ENCODE measurements at regions not wholly inside any gene's neighbourhood (a gene's known extent, or its start where the extent isn't known, plus 50 kb on each side); places are given as distances from the start of the nearest gene placed in this dataset.

- no peaks in the 10 kb centered on the region for H3K9me3 ChIP-seq
- WGBS, 2 donors, result 77 to 85% methylated on average over 5 of the region's 5 CpGs
- no peak for DNase-seq
- H3K27me3 ChIP-seq, result no peaks in the 10 kb centered on the region
- H3K36me3 ChIP-seq, result no peaks in the 10 kb centered on the region
- H3K4me3 ChIP-seq, result no peak overlapping the region
- no peaks in the 10 kb centered on the region for H3K4me1 ChIP-seq
- intact Hi-C loops (cut with DNase I), result no loop called here
- TF ChIP-seq POLR2A (IDR thresholded peaks at IDR 0.05), result no peak
- TF ChIP-seq CTCF (IDR thresholded peaks at IDR 0.05), result no peak
- H3K27ac ChIP-seq, result no peak overlapping the region
Observed at GRCh38 chr2:108076527-108076926, 90.2 kb downstream of the SLC5A7 start.

GRCh38 chr2:108079736-108080135 is 93.4 kb downstream of the SLC5A7 start:
- H3K9me3 ChIP-seq, result no peaks in the 10 kb centered on the region
- no peaks in the 10 kb centered on the region for H3K4me1 ChIP-seq
- intact Hi-C loops (cut with DNase I), result no loop called here
- no peaks in the 10 kb centered on the region for H3K36me3 ChIP-seq
- no peak for DNase-seq
- H3K4me3 ChIP-seq, result no peak overlapping the region
- no peak overlapping the region for H3K27ac ChIP-seq
- no peak for TF ChIP-seq CTCF (IDR thresholded peaks at IDR 0.05)
- TF ChIP-seq POLR2A (IDR thresholded peaks at IDR 0.05), result no peak
- no peaks in the 10 kb centered on the region for H3K27me3 ChIP-seq

DNA sequence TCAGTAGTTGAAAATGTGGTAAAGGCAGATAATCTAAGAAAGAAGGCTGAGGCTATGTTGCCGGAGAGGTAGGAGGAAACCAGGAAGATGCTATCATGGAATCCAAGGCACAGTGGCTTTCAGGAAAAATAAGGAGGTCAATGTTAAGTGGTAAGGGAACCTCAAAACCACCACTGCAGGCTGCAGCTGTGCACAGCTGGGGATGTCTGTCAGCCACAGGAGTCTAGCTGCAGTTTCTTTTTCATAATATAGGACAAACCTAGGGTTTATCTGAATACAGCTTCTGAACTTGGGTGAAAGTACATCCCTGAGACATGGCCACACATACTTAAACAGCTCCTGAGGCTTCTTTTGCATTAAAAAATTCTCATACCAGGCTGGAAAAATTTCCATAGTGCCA is 93.9 kb downstream of the SLC5A7 start:
- Histone ChIP-seq H3K36me3 (no peaks in the 10 kb centered on the region), H3K9me3 (no peaks in the 10 kb centered on the region), H3K27ac (no peak overlapping the region), H3K4me1 (no peaks in the 10 kb centered on the region), H3K27me3 (no peaks in the 10 kb centered on the region), H3K4me3 (no peak overlapping the region)
- DNase-seq, result no peak
- 68 to 74% methylated on average over 1 of the region's 1 CpG for WGBS, 2 donors
- no peak for TF ChIP-seq CTCF (IDR thresholded peaks at IDR 0.05)
- no peak for TF ChIP-seq POLR2A (IDR thresholded peaks at IDR 0.05)
- intact Hi-C loops (cut with DNase I), result no loop called here

GRCh38 chr2:108082978-108083377 is 96.7 kb downstream of the SLC5A7 start:
- Histone ChIP-seq H3K9me3 (no peaks in the 10 kb centered on the region), H3K27ac (no peak overlapping the region), H3K4me3 (no peak overlapping the region), H3K4me1 (no peaks in the 10 kb centered on the region), H3K36me3 (no peaks in the 10 kb centered on the region), H3K27me3 (no peaks in the 10 kb centered on the region)
- no peak for DNase-seq
- TF ChIP-seq CTCF (IDR thresholded peaks at IDR 0.05) (no peak), POLR2A (IDR thresholded peaks at IDR 0.05) (no peak)
- WGBS, 2 donors, result 75% methylated on average over 1 of the region's 1 CpG
- intact Hi-C loops (cut with DNase I), result no loop called here

DNA sequence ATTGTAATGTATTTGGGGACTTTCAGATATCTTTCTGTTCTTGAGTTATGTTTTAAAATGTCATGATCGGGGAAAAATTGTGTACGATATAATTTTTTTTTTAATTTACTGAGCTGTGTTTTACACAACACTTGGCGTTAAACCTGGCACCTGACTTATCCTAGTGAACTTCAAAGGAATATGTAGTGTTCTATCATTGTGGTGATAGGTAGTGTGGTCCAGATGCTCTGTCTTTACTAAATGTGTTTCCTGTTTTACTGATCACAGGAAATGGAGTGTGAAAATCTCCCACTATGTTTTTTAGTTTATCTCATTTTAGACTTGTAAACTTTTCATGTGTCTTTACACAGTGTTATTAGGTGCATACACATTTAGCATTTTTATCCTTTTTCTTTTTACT is 98.0 kb downstream of the SLC5A7 start:
- no peaks in the 10 kb centered on the region for H3K36me3 ChIP-seq
- no peaks in the 10 kb centered on the region for H3K9me3 ChIP-seq
- WGBS, 2 donors, result 54 to 58% methylated on average over 3 of the region's 3 CpGs
- DNase-seq, result no peak
- intact Hi-C loops (cut with DNase I), result no loop called here
- no peaks in the 10 kb centered on the region for H3K4me1 ChIP-seq
- no peak overlapping the region for H3K27ac ChIP-seq
- H3K27me3 ChIP-seq, result no peaks in the 10 kb centered on the region
- H3K4me3 ChIP-seq, result no peak overlapping the region
- TF ChIP-seq POLR2A (IDR thresholded peaks at IDR 0.05) (no peak), CTCF (IDR thresholded peaks at IDR 0.05) (no peak)

All from esophagus squamous epithelium (tissue), 5 donors.